NCI-H774 (cell line): ENCODE measurements at regions not wholly inside any gene's neighbourhood (a gene's known extent, or its start where the extent isn't known, plus 50 kb on each side); places are given as distances from the start of the nearest gene placed in this dataset.
"Not testable (repeated sequence)": the region's sequence is repeated elsewhere in the genome, so short reads cannot be mapped to it uniquely, and the experiment has no call there.

Experiments
- DNase-seq: peaks from one replicate; lab custom pipeline; 2025; lab: John Stamatoyannopoulos, UW

GRCh38 chr20:11174861-11175260 is 501.1 kb upstream of the JAG1 start:
- no peak for DNase-seq

GRCh38 chr20:11176431-11176830 is 502.6 kb upstream of the JAG1 start:
- no peak for DNase-seq

GRCh38 chr20:11178946-11179654 is 505.3 kb upstream of the JAG1 start:
- no peak for DNase-seq

- DNase-seq = no peak
Observed at GRCh38 chr20:11180186-11180585, 506.4 kb upstream of the JAG1 start.

GRCh38 chr20:11181129-11181528 is 507.3 kb upstream of the JAG1 start:
- not testable (repeated sequence) for DNase-seq

GRCh38 chr20:11181966-11182365 is 508.2 kb upstream of the JAG1 start:
- DNase-seq = no peak

- DNase-seq = no peak
Observed at GRCh38 chr20:11182720-11183119, 508.9 kb upstream of the JAG1 start.

- DNase-seq = no peak
Observed at GRCh38 chr20:11186301-11187008, 512.7 kb upstream of the JAG1 start.

- no peak for DNase-seq
Observed at GRCh38 chr20:11188843-11189603, 515.2 kb upstream of the JAG1 start.

- no peak for DNase-seq
Observed at GRCh38 chr20:11190741-11191140, 516.9 kb upstream of the JAG1 start.

- no peak for DNase-seq
Observed at GRCh38 chr20:11192106-11192505, 518.3 kb upstream of the JAG1 start.

GRCh38 chr20:11193241-11193640 is 519.4 kb upstream of the JAG1 start:
- DNase-seq = no peak

- no peak for DNase-seq
Observed at GRCh38 chr20:11195169-11195568, 521.4 kb upstream of the JAG1 start.

- no peak for DNase-seq
Observed at GRCh38 chr20:11195899-11196558, 522.2 kb upstream of the JAG1 start.

GRCh38 chr20:11197851-11198250 is 524.1 kb upstream of the JAG1 start:
- DNase-seq = no peak

GRCh38 chr20:11200423-11200822 is 526.6 kb upstream of the JAG1 start:
- no peak for DNase-seq

- peak; percentile 43 for DNase-seq
Observed at GRCh38 chr20:11204926-11205768, 531.3 kb upstream of the JAG1 start.

- no peak for DNase-seq
Observed at GRCh38 chr20:11205769-11206362, 532.1 kb upstream of the JAG1 start.

- DNase-seq = no peak
Observed at GRCh38 chr20:11207749-11208502, 534.1 kb upstream of the JAG1 start.

GRCh38 chr20:11210611-11211010 is 536.8 kb upstream of the JAG1 start:
- DNase-seq = no peak
